ENCODE measurements at regions not wholly inside any gene's neighbourhood (a gene's known extent, or its start where the extent isn't known, plus 50 kb on each side); places are given as distances from the start of the nearest gene placed in this dataset.

GRCh38 chr4:1466034-1466862, 60.0 kb upstream of the NKX1-1 start:
- peaks cover 17% of the 10 kb centered on the region for H3K9me3 Mint-ChIP-seq (ENCODE audit: low read depth)
- H3K4me1 Mint-ChIP-seq (ENCODE audit: low read depth): peaks cover 4% of the 10 kb centered on the region
- H3K36me3 Mint-ChIP-seq (ENCODE audit: low read depth): peaks cover 3% of the 10 kb centered on the region
- TF ChIP-seq CTCF (IDR thresholded peaks at IDR 0.05): no peak
- peaks cover 12% of the 10 kb centered on the region for H3K27me3 Mint-ChIP-seq (ENCODE audit: low read depth)
- no peak for DNase-seq (ENCODE audit: low spot score)
- H3K4me3 Mint-ChIP-seq (ENCODE audit: unreplicated experiment): no peak overlapping the region
- no peak overlapping the region for H3K27ac Mint-ChIP-seq (ENCODE audit: unreplicated experiment)

GRCh38 chr4:1465173-1466033, 59.2 kb upstream of the NKX1-1 start:
- DNase-seq (ENCODE audit: low spot score): peak; percentile 90
- Mint-ChIP-seq H3K36me3 (ENCODE audit: low read depth) (peaks cover 3% of the 10 kb centered on the region), H3K4me1 (ENCODE audit: low read depth) (peaks cover 4% of the 10 kb centered on the region), H3K27ac (ENCODE audit: unreplicated experiment) (no peak overlapping the region), H3K9me3 (ENCODE audit: low read depth) (peaks cover 17% of the 10 kb centered on the region), H3K27me3 (ENCODE audit: low read depth) (peaks cover 16% of the 10 kb centered on the region), H3K4me3 (ENCODE audit: unreplicated experiment) (no peak overlapping the region)
- TF ChIP-seq CTCF (IDR thresholded peaks at IDR 0.05): no peak

GRCh38 chr4:1464581-1465171, 58.4 kb upstream of the NKX1-1 start:
- Mint-ChIP-seq H3K9me3 (ENCODE audit: low read depth) (peaks cover 17% of the 10 kb centered on the region), H3K4me3 (ENCODE audit: unreplicated experiment) (no peak overlapping the region), H3K27me3 (ENCODE audit: low read depth) (peaks cover 19% of the 10 kb centered on the region), H3K36me3 (ENCODE audit: low read depth) (peaks cover 3% of the 10 kb centered on the region), H3K4me1 (ENCODE audit: low read depth) (peaks cover 4% of the 10 kb centered on the region), H3K27ac (ENCODE audit: unreplicated experiment) (no peak overlapping the region)
- peak; percentile 79 for DNase-seq (ENCODE audit: low spot score)
- no peak for TF ChIP-seq CTCF (IDR thresholded peaks at IDR 0.05)

GRCh38 chr4:1463927-1464540, 57.8 kb upstream of the NKX1-1 start:
- Mint-ChIP-seq H3K27me3 (ENCODE audit: low read depth) (peaks cover 19% of the 10 kb centered on the region), H3K9me3 (ENCODE audit: low read depth) (peaks cover 15% of the 10 kb centered on the region), H3K4me1 (ENCODE audit: low read depth) (peaks cover 4% of the 10 kb centered on the region), H3K27ac (ENCODE audit: unreplicated experiment) (no peak overlapping the region), H3K4me3 (ENCODE audit: unreplicated experiment) (no peak overlapping the region), H3K36me3 (ENCODE audit: low read depth) (peaks cover 3% of the 10 kb centered on the region)
- TF ChIP-seq CTCF (IDR thresholded peaks at IDR 0.05): no peak
- DNase-seq (ENCODE audit: low spot score): no peak
